Neural progenitor cell (in vitro differentiated cells): ENCODE measurements at regions not wholly inside any gene's neighbourhood (a gene's known extent, or its start where the extent isn't known, plus 50 kb on each side); places are given as distances from the start of the nearest gene placed in this dataset.

ENCODE experiments used
- DNase-seq: peaks from one replicate; pipeline ENCODE4 v3.0.0-alpha.2; 2016; ENCODE audit warnings: low spot score
- H2AFZ ChIP-seq: fragments of 200-600 bp; sonication (generic); replicated peaks from 2 replicates; pipeline ENCODE4 v1.6.1; 2016; ENCODE audit warnings: antibody characterized with exemption
- H3F3A ChIP-seq: fragments of 200-600 bp; sonication (generic); 2 replicates; pipeline ENCODE4 v1.6.1; 2016; ENCODE audit warnings: antibody characterized with exemption, low read depth
- H3K27ac ChIP-seq: fragments of 200-600 bp; sonication (generic); 2 replicates; pipeline ENCODE4 v1.5.1; 2016; ENCODE audit warnings: mild to moderate bottlenecking
- H3K27me3 ChIP-seq: fragments of 200-600 bp; sonication (generic); 2 replicates; pipeline ENCODE4 v1.6.1; 2016; ENCODE audit warnings: mild to moderate bottlenecking, moderate library complexity
- H3K36me3 ChIP-seq: fragments of 200-600 bp; sonication (generic); 2 replicates; pipeline ENCODE4 v1.5.1; 2016
- H3K4me1 ChIP-seq: fragments of 200-600 bp; sonication (generic); 2 replicates; pipeline ENCODE4 v1.6.1; 2016; ENCODE audit warnings: mixed run types
- H3K4me2 ChIP-seq: fragments of 200-600 bp; sonication (generic); 2 replicates; pipeline ENCODE4 v1.6.1; 2016
- H3K4me3 ChIP-seq: fragments of 200-600 bp; sonication (generic); 2 replicates; pipeline ENCODE4 v1.5.1; 2016
- H3K79me2 ChIP-seq: fragments of 200-600 bp; sonication (generic); 2 replicates; pipeline ENCODE4 v1.6.1; 2016; ENCODE audit warnings: low read depth
- H3K9ac ChIP-seq: fragments of 200-600 bp; sonication (generic); 2 replicates; pipeline ENCODE4 v1.6.1; 2016
- H3K9me3 ChIP-seq: fragments of 200-600 bp; sonication (generic); 2 replicates; pipeline ENCODE4 v1.5.1; 2016; ENCODE audit warnings: low read depth
- H4K20me1 ChIP-seq: fragments of 200-600 bp; sonication (generic); 2 replicates; pipeline ENCODE4 v1.6.1; 2016; ENCODE audit warnings: low read depth
- H3K27ac Mint-ChIP-seq: 3 replicates; pipeline ENCODE4 v1.8.0; 2021; ENCODE audit warnings: mixed read lengths
- H3K27me3 Mint-ChIP-seq: 2 replicates; pipeline ENCODE4 v1.8.0; 2022; ENCODE audit warnings: low read depth, mild to moderate bottlenecking, inconsistent platforms, moderate library complexity, mixed read lengths; ENCODE audit not compliant: insufficient read depth
- H3K36me3 Mint-ChIP-seq: 3 replicates; pipeline ENCODE4 v1.8.0; 2021; ENCODE audit warnings: mixed read lengths
- H3K4me1 Mint-ChIP-seq: 3 replicates; pipeline ENCODE4 v1.8.0; 2021; ENCODE audit warnings: mixed read lengths
- H3K4me3 Mint-ChIP-seq: 3 replicates; pipeline ENCODE4 v1.8.0; 2021; ENCODE audit warnings: mild to moderate bottlenecking, moderate library complexity, mixed read lengths
- H3K9me3 Mint-ChIP-seq: 3 replicates; pipeline ENCODE4 v1.8.0; 2020; ENCODE audit warnings: mixed read lengths
- CTCF ChIP-seq: fragments of 200-600 bp; sonication (generic); IDR thresholded peaks from 2 replicates; pipeline ENCODE4 v1.5.1; 2017; ENCODE audit warnings: antibody characterized with exemption, mild to moderate bottlenecking
- EZH2 ChIP-seq: fragments of 200-600 bp; sonication (generic); IDR thresholded peaks from 2 replicates; pipeline ENCODE4 v1.6.1; 2017; ENCODE audit warnings: antibody characterized with exemption, mild to moderate bottlenecking, moderate library complexity
- EZH2phosphoT487 ChIP-seq: fragments of 200-600 bp; sonication (generic); IDR thresholded peaks from 2 replicates; pipeline ENCODE4 v1.6.1; 2017; ENCODE audit warnings: antibody characterized with exemption

- no peaks in the 10 kb centered on the region for H3K4me1 ChIP-seq
- no peak for DNase-seq
- H4K20me1 ChIP-seq, result no peaks in the 10 kb centered on the region
- no peak overlapping the region for H3K4me3 ChIP-seq
- Mint-ChIP-seq H3K27me3 (peaks cover 2% of the 10 kb centered on the region), H3K27ac (no peak overlapping the region), H3K36me3 (peaks cover 5% of the 10 kb centered on the region), H3K9me3 (peaks cover 2% of the 10 kb centered on the region), H3K4me3 (no peak overlapping the region), H3K4me1 (peaks cover 8% of the 10 kb centered on the region)
- H3K79me2 ChIP-seq, result peaks cover 11% of the 10 kb centered on the region
- no peak overlapping the region for H3K4me2 ChIP-seq
- no peak overlapping the region for H2AFZ ChIP-seq
- H3K36me3 ChIP-seq, result no peaks in the 10 kb centered on the region
- TF ChIP-seq EZH2 (no peak), CTCF (no peak), EZH2phosphoT487 (no peak)
- H3F3A ChIP-seq, result no peaks in the 10 kb centered on the region
- no peak overlapping the region for H3K27ac ChIP-seq
- H3K27me3 ChIP-seq, result no peaks in the 10 kb centered on the region
- H3K9ac ChIP-seq, result no peak overlapping the region
- H3K9me3 ChIP-seq, result peaks cover 5% of the 10 kb centered on the region
Measured at GRCh38 chrX:13875572-13875971, 58.7 kb upstream of the GPM6B start.

GRCh38 chrX:13868591-13868990 is 51.7 kb upstream of the GPM6B start:
- Histone ChIP-seq H3K9ac (no peak overlapping the region), H4K20me1 (no peaks in the 10 kb centered on the region), H3K27ac (no peak overlapping the region), H3F3A (no peaks in the 10 kb centered on the region), H2AFZ (no peak overlapping the region), H3K4me2 (no peak overlapping the region), H3K4me3 (no peak overlapping the region), H3K27me3 (no peaks in the 10 kb centered on the region), H3K4me1 (peaks cover 2% of the 10 kb centered on the region), H3K79me2 (no peaks in the 10 kb centered on the region), H3K9me3 (no peaks in the 10 kb centered on the region), H3K36me3 (no peaks in the 10 kb centered on the region)
- Mint-ChIP-seq H3K27ac (no peak overlapping the region), H3K27me3 (peaks cover 2% of the 10 kb centered on the region), H3K4me3 (no peak overlapping the region), H3K9me3 (peaks cover 4% of the 10 kb centered on the region), H3K4me1 (peaks cover 20% of the 10 kb centered on the region), H3K36me3 (peaks cover 13% of the 10 kb centered on the region)
- TF ChIP-seq CTCF (no peak), EZH2phosphoT487 (no peak), EZH2 (no peak)
- no peak for DNase-seq
